ENCODE measurements at regions not wholly inside any gene's neighbourhood (a gene's known extent, or its start where the extent isn't known, plus 50 kb on each side); places are given as distances from the start of the nearest gene placed in this dataset.

DNA sequence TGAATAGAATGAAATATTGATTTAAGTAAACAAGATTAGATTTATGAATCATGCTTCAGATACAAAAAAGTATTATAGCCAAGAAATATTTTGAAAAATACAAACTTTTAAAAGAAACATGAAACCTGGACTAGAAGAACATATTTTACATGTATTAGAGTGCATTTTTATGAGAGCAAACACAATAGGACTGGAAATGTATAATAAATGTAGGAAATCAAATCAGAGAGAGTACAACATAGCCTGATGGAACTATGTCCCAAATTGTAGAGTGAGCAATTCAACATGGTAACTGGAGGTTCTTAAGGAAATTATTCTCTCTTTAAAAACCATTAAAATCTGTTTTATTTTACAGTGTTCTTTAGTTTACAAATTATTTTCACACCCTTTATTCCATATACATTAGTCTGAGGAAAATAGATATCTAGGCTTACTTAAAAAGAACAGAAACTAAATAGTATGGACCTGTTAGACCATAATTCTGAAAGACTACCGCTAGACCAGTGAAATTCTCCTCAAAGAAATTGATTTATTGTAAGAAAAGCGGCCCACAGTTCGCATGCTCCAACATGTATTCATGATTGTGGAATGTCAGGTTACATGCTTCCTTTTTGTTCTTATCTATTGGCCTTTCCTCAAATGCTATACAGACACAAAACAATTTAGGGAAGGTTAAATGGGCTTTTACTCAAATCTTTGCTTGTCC is 1526.5 kb upstream of the SLC10A2 start:
- no peaks in the 10 kb centered on the region for H3K4me1 ChIP-seq (ENCODE audit: control insufficient read depth, insufficient read depth, low read length)
- ATAC-seq (ENCODE audit: low read depth) (no peak), DNase-seq (no peak)
- POLR2A ChIA-PET (ENCODE audit: unreplicated experiment), result no interaction called here
- no peak overlapping the region for H2AK9ac ChIP-seq (replicated peaks; ENCODE audit: low read depth, low read length, poor library complexity)
- TF ChIP-seq RFX5 (IDR thresholded peaks at IDR 0.05; ENCODE audit: low read depth, low read length) (no peak), RAD21 (IDR thresholded peaks at IDR 0.05; ENCODE audit: low read length) (no peak), MAZ (IDR thresholded peaks at IDR 0.05; ENCODE audit: borderline replicate concordance, low read depth, low read length) (no peak), MAFK (IDR thresholded peaks at IDR 0.05; ENCODE audit: low read depth, low read length) (no peak), MXI1 (IDR thresholded peaks at IDR 0.05; ENCODE audit: borderline replicate concordance, low read depth, low read length) (no peak), CEBPB (IDR thresholded peaks at IDR 0.05; ENCODE audit: low read depth, low read length) (no peak), CHD1 (IDR thresholded peaks at IDR 0.05; ENCODE audit: low read depth, low read length) (no peak), FOS (IDR thresholded peaks at IDR 0.05; ENCODE audit: low read depth, low read length) (no peak), RCOR1 (IDR thresholded peaks at IDR 0.05; ENCODE audit: insufficient replicate concordance, low read length) (no peak), SMC3 (IDR thresholded peaks at IDR 0.05; ENCODE audit: low read depth, low read length) (no peak), BHLHE40 (IDR thresholded peaks at IDR 0.05; ENCODE audit: low read depth, low read length) (no peak), POLR2A (IDR thresholded peaks at IDR 0.05; ENCODE audit: low read depth, low read length) (no peak), NFE2L2 (IDR thresholded peaks at IDR 0.05; ENCODE audit: low read depth, low read length) (no peak)
- TF ChIP-seq, protein P1, sequence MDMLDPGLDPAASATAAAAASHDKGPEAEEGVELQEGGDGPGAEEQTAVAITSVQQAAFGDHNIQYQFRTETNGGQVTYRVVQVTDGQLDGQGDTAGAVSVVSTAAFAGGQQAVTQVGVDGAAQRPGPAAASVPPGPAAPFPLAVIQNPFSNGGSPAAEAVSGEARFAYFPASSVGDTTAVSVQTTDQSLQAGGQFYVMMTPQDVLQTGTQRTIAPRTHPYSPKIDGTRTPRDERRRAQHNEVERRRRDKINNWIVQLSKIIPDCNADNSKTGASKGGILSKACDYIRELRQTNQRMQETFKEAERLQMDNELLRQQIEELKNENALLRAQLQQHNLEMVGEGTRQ (IDR thresholded peaks at IDR 0.05; ENCODE audit: low read depth, low read length), result no peak
- TF ChIP-seq, protein P2, sequence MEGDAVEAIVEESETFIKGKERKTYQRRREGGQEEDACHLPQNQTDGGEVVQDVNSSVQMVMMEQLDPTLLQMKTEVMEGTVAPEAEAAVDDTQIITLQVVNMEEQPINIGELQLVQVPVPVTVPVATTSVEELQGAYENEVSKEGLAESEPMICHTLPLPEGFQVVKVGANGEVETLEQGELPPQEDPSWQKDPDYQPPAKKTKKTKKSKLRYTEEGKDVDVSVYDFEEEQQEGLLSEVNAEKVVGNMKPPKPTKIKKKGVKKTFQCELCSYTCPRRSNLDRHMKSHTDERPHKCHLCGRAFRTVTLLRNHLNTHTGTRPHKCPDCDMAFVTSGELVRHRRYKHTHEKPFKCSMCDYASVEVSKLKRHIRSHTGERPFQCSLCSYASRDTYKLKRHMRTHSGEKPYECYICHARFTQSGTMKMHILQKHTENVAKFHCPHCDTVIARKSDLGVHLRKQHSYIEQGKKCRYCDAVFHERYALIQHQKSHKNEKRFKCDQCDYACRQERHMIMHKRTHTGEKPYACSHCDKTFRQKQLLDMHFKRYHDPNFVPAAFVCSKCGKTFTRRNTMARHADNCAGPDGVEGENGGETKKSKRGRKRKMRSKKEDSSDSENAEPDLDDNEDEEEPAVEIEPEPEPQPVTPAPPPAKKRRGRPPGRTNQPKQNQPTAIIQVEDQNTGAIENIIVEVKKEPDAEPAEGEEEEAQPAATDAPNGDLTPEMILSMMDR (conservative IDR thresholded peaks at IDR 0.05; ENCODE audit: low read depth, low read length), result no peak
- TF ChIP-seq, protein P3, sequence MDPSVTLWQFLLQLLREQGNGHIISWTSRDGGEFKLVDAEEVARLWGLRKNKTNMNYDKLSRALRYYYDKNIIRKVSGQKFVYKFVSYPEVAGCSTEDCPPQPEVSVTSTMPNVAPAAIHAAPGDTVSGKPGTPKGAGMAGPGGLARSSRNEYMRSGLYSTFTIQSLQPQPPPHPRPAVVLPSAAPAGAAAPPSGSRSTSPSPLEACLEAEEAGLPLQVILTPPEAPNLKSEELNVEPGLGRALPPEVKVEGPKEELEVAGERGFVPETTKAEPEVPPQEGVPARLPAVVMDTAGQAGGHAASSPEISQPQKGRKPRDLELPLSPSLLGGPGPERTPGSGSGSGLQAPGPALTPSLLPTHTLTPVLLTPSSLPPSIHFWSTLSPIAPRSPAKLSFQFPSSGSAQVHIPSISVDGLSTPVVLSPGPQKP (IDR thresholded peaks at IDR 0.05; ENCODE audit: borderline replicate concordance, low read depth, low read length), result no peak
- H3K14ac ChIP-seq (replicated peaks; ENCODE audit: low read depth, low read length), result no peak overlapping the region
- no peak overlapping the region for H2BK15ac ChIP-seq (ENCODE audit: low read depth, low read length)
- no peak overlapping the region for H2AFZ ChIP-seq (replicated peaks; ENCODE audit: low read length, poor library complexity)
- no peak overlapping the region for H3K23ac ChIP-seq (ENCODE audit: low read depth, low read length)
- H4K5ac ChIP-seq (ENCODE audit: low read depth, low read length), result no peak overlapping the region
- H3K27ac ChIP-seq (ENCODE audit: insufficient read depth, low read length), result no peak overlapping the region
- no peaks in the 10 kb centered on the region for H3K79me1 ChIP-seq (ENCODE audit: low read depth in 1 of 2, low read length in 2 of 2)
- H3K9me1 ChIP-seq (ENCODE audit: insufficient read depth, low read length), result no peaks in the 10 kb centered on the region
- no peak overlapping the region for H3K56ac ChIP-seq (ENCODE audit: extremely low read depth, insufficient read depth, low read length)
- H3K18ac ChIP-seq (ENCODE audit: low read depth, low read length), result no peak overlapping the region
- in situ Hi-C loops (cut with MboI; ENCODE audit: low sequenced_read_pairs) (no loop called here), intact Hi-C loops (cut with micrococcal nuclease) (no loop called here), dilution Hi-C loops (cut with HindIII; ENCODE audit: low sequenced_read_pairs, unreplicated experiment) (no loop called here)
- H3K4me2 ChIP-seq (ENCODE audit: low read depth, low read length), result no peak overlapping the region
- no peaks in the 10 kb centered on the region for H3K9me3 ChIP-seq (ENCODE audit: control insufficient read depth, insufficient read depth, low read length)
- no peak overlapping the region for H2BK20ac ChIP-seq (ENCODE audit: low read depth, low read length)
- H2BK120ac ChIP-seq (ENCODE audit: low read depth, low read length), result no peak overlapping the region
- H2AK5ac ChIP-seq (ENCODE audit: low read depth, low read length), result no peak overlapping the region
- no TSS peak for BruUV-seq (replicated peaks)
- no CpG with 5 or more reads among the region's 3 CpGs for WGBS, 2 experiments (ENCODE audit: extremely low coverage in 2 of 2, insufficient read length in 1 of 2)
- no peak overlapping the region for H3K4ac ChIP-seq (ENCODE audit: low read depth, low read length)
- no peaks in the 10 kb centered on the region for H4K20me1 ChIP-seq (ENCODE audit: insufficient read depth, low read length)
- no peak overlapping the region for H4K8ac ChIP-seq (ENCODE audit: low read depth in 2 of 2, low read length in 2 of 2)
- no peak overlapping the region for H3K9ac ChIP-seq (ENCODE audit: low read depth, low read length)
- no peak overlapping the region for H4K91ac ChIP-seq (ENCODE audit: insufficient read depth, low read depth, low read length)
- CTCF ChIA-PET, result no interaction called here
- H2BK5ac ChIP-seq (ENCODE audit: low read depth, low read length, poor library complexity, severe bottlenecking), result no peak overlapping the region
- H3K36me3 ChIP-seq (ENCODE audit: control insufficient read depth, insufficient read depth, low read length), result no peaks in the 10 kb centered on the region
- no peak overlapping the region for H3K4me3 ChIP-seq (ENCODE audit: insufficient read depth, low read depth, low read length)
- no peaks in the 10 kb centered on the region for H3K27me3 ChIP-seq (ENCODE audit: control insufficient read depth, insufficient read depth, low read length)

All from IMR-90 (cell line).